Left lung (tissue), 4 donors: ENCODE measurements at regions not wholly inside any gene's neighbourhood (a gene's known extent, or its start where the extent isn't known, plus 50 kb on each side); places are given as distances from the start of the nearest gene placed in this dataset.
A peak's percentile ranks its signal among the peaks of the same experiment; 100 is the strongest.

Source experiments
- ATAC-seq: fragments of 200-7000 bp; cut with Tn5 transposase; one replicate; pipeline ENCODE4 v1.9.1; 2020; ENCODE audit warnings: moderate library complexity
- DNase-seq, 4 donors: peaks; one replicate each; pipeline ENCODE4 v3.0.0-alpha.2; 2013 to 2020
- H3K27ac ChIP-seq, 2 donors: fragments of 200-600 bp; sonication (generic) in 1 of 2; one replicate each; pipeline versions ENCODE4 v1.5.0 to v1.8.0; 2020 to 2021
- H3K27me3 ChIP-seq, 2 donors: fragments of 200-600 bp; sonication (generic) in 1 of 2; one replicate each; pipeline versions ENCODE4 v1.5.0 to v1.8.0; 2020 to 2021
- H3K36me3 ChIP-seq, 2 donors: fragments of 200-600 bp; sonication (generic) in 1 of 2; one replicate each; pipeline versions ENCODE4 v1.5.0 to v1.8.0; 2020 to 2021
- H3K4me1 ChIP-seq, 2 donors: fragments of 200-600 bp; one replicate each; pipeline ENCODE4 v1.8.0; 2021
- H3K4me3 ChIP-seq, 2 donors: fragments of 200-600 bp; sonication (generic) in 1 of 2; one replicate each; pipeline versions ENCODE4 v1.5.0 to v1.8.0; 2020 to 2021; ENCODE audit warnings: mild to moderate bottlenecking in 1 of 2
- H3K9me3 ChIP-seq, 2 donors: fragments of 200-600 bp; sonication (generic) in 1 of 2; one replicate each; pipeline versions ENCODE4 v1.5.0 to v1.8.0; 2020 to 2021
- CTCF ChIP-seq, 2 donors: fragments of 200-600 bp; sonication (generic) in 1 of 2; IDR thresholded peaks; one replicate each; pipeline versions ENCODE4 v1.5.0 to v1.8.0; 2021; ENCODE audit warnings: antibody characterized with exemption in 2 of 2
- intact Hi-C, 2 donors: fragments of 100-400 bp; cut with DNase I; formaldehyde crosslinking; loops; one replicate each; pipeline versions ENCODE4 v1.11.2 to v1.14.2; 2022
- donor health status: DM: no; HTN: yes; CAD: no.
- donor health status: DM: no; HTN: no; CAD: no.

DNA sequence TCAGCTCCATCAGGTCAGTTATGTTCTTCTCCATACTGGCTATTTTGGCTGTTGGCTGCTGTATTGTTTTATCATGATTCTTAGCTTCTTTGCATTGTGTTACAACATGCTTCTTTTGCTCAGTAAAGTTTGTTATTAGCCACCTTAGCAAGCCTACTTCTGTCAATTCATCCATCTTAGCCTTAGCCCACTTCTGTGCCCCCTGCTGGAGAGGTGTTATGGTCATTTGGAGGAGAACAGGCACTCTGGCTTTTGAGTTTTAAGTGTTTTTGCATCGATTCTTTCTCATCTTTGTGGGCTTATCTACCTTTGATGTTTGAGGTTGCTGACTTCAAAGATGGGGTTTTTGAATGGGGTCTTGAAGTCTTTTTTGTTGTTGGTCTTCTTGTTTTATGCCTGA, 204.6 kb upstream of the FOXP2 start:
- Histone ChIP-seq H3K36me3 (no peaks in the 10 kb centered on the region), H3K27me3 (no peaks in the 10 kb centered on the region), H3K4me3 (no peak overlapping the region), H3K27ac (no peak overlapping the region), H3K9me3 (peaks cover 0 to 3% of the 10 kb centered on the region in 2 donors), H3K4me1 (no peaks in the 10 kb centered on the region)
- TF ChIP-seq CTCF (IDR thresholded peaks at IDR 0.05), result no peak
- ATAC-seq (no peak), DNase-seq (no peak)
- intact Hi-C loops, result no loop called here

GRCh38 chr7:114206688-114207087, 207.9 kb upstream of the FOXP2 start:
- Histone ChIP-seq H3K4me3 (no peak overlapping the region), H3K4me1 (no peaks in the 10 kb centered on the region), H3K27ac (no peak overlapping the region), H3K27me3 (no peaks in the 10 kb centered on the region), H3K9me3 (peaks cover 0 to 3% of the 10 kb centered on the region in 2 donors), H3K36me3 (no peaks in the 10 kb centered on the region)
- DNase-seq (no peak), ATAC-seq (no peak)
- intact Hi-C loops, result no loop called here
- no peak for TF ChIP-seq CTCF (IDR thresholded peaks at IDR 0.05)

DNA sequence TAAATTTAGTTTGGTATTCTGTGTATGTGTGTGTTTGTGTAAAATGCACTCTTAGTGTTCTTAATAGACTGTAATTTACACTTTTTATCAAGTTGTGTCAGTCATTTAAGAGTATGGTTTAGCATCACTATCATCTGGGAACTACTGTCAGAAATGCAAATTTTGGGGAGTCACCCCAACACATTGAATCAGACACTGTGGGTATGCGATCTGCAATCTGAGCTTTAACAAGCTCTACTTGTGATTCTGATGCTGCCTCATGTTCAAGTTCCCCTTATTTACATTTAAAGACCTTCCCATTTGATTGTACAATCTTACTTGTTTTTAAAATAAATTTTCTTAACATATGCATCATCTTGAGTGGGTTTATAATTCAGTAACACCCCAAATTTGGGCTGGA, 218.1 kb upstream of the FOXP2 start:
- ATAC-seq, result no peak
- no peaks in the 10 kb centered on the region for H3K36me3 ChIP-seq
- intact Hi-C loops, result no loop called here
- H3K4me3 ChIP-seq, result no peak overlapping the region
- no peak for DNase-seq
- no peak overlapping the region for H3K27ac ChIP-seq
- no peaks in the 10 kb centered on the region for H3K27me3 ChIP-seq
- no peaks in the 10 kb centered on the region for H3K4me1 ChIP-seq
- no peak for TF ChIP-seq CTCF (IDR thresholded peaks at IDR 0.05)
- no peaks in the 10 kb centered on the region for H3K9me3 ChIP-seq

DNA sequence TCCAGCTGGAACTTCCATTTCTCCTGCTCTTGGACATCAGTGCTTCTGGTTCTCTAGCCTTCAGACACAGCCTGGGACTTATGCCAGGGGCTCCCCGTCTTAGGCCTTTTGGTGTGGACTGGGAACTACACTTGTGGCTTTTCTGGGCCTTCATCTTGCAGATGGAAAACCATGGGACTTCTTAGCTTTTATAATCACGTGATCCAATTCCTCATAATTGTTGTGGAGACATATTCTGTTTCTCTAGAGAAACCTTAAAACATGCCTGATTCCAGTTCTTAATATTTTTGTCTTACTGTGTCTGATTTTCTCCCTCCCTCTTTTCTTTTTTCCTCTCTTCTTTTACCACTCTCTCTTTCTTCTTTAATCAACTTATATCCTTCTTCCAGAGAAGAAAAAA, 224.2 kb upstream of the FOXP2 start:
- Histone ChIP-seq H3K36me3 (no peaks in the 10 kb centered on the region), H3K4me1 (no peaks in the 10 kb centered on the region), H3K27ac (no peak overlapping the region), H3K4me3 (no peak overlapping the region), H3K9me3 (no peaks in the 10 kb centered on the region), H3K27me3 (no peaks in the 10 kb centered on the region)
- no peak for ATAC-seq
- intact Hi-C loops, result no loop called here
- DNase-seq, result no peak
- no peak for TF ChIP-seq CTCF (IDR thresholded peaks at IDR 0.05)

- intact Hi-C loops, result no loop called here
- H3K9me3 ChIP-seq, result no peaks in the 10 kb centered on the region
- ATAC-seq, result no peak
- TF ChIP-seq CTCF (IDR thresholded peaks at IDR 0.05), result no peak
- H3K27ac ChIP-seq, result no peak overlapping the region
- no peaks in the 10 kb centered on the region for H3K36me3 ChIP-seq
- DNase-seq, result peak in 2 of 4 donors; percentile 47
- H3K4me3 ChIP-seq, result no peak overlapping the region
- H3K4me1 ChIP-seq, result no peaks in the 10 kb centered on the region
- H3K27me3 ChIP-seq, result no peaks in the 10 kb centered on the region
These were observed 231.1 kb upstream of the FOXP2 start for GRCh38 chr7:114183311-114184088.
